Dermis blood vessel endothelial cell (primary cell): ENCODE measurements at regions not wholly inside any gene's neighbourhood (a gene's known extent, or its start where the extent isn't known, plus 50 kb on each side); places are given as distances from the start of the nearest gene placed in this dataset.

ENCODE experiments used
- DNase-seq: peaks from one replicate; pipeline ENCODE4 v3.0.0; 2010

- DNase-seq = no peak
Observed at GRCh38 chr6:90401933-90402830, 105.5 kb upstream of the BACH2 start.

GRCh38 chr6:90399970-90400369 lies 103.3 kb upstream of the BACH2 start:
- no peak for DNase-seq

GRCh38 chr6:90397929-90398674 lies 101.5 kb upstream of the BACH2 start:
- DNase-seq = peak; percentile 52

GRCh38 chr6:90397047-90397446 lies 100.4 kb upstream of the BACH2 start:
- DNase-seq = no peak

GRCh38 chr6:90393232-90393884 lies 96.7 kb upstream of the BACH2 start:
- DNase-seq = peak; percentile 75

- no peak for DNase-seq
Observed at GRCh38 chr6:90390379-90390778, 93.7 kb upstream of the BACH2 start.

- no peak for DNase-seq
Observed at GRCh38 chr6:90388395-90388794, 91.8 kb upstream of the BACH2 start.

GRCh38 chr6:90387826-90388225 lies 91.2 kb upstream of the BACH2 start:
- no peak for DNase-seq

- DNase-seq = no peak
Observed at GRCh38 chr6:90387383-90387775, 90.7 kb upstream of the BACH2 start.

GRCh38 chr6:90386399-90387382 lies 90.0 kb upstream of the BACH2 start:
- DNase-seq = no peak

- no peak for DNase-seq
Observed at GRCh38 chr6:90385759-90386313, 89.2 kb upstream of the BACH2 start.

GRCh38 chr6:90384720-90385119 lies 88.1 kb upstream of the BACH2 start:
- DNase-seq = no peak

- DNase-seq = no peak
Observed at GRCh38 chr6:90383196-90383822, 86.7 kb upstream of the BACH2 start.

GRCh38 chr6:90382760-90383159 lies 86.1 kb upstream of the BACH2 start:
- no peak for DNase-seq

- DNase-seq = no peak
Observed at GRCh38 chr6:90375681-90376439, 79.2 kb upstream of the BACH2 start.

- DNase-seq = no peak
Observed at GRCh38 chr6:90374201-90374600, 77.6 kb upstream of the BACH2 start.

GRCh38 chr6:90372885-90373284 lies 76.2 kb upstream of the BACH2 start:
- DNase-seq = no peak

GRCh38 chr6:90372450-90372849 lies 75.8 kb upstream of the BACH2 start:
- no peak for DNase-seq

GRCh38 chr6:90370493-90370959 lies 73.9 kb upstream of the BACH2 start:
- DNase-seq = no peak

GRCh38 chr6:90369651-90370050 lies 73.0 kb upstream of the BACH2 start:
- no peak for DNase-seq
